Astrocyte of the cerebellum (primary cell): ENCODE measurements at regions not wholly inside any gene's neighbourhood (a gene's known extent, or its start where the extent isn't known, plus 50 kb on each side); places are given as distances from the start of the nearest gene placed in this dataset.

Experiments used
- DNase-seq: peaks from one replicate; pipeline ENCODE4 v3.0.0-alpha.2; 2011; ENCODE audit warnings: low read depth
- H3K4me3 ChIP-seq: 2 replicates; pipeline ENCODE4 v1.5.1; 2011; ENCODE audit warnings: mild to moderate bottlenecking, low read depth, low read length, moderate library complexity
- CTCF ChIP-seq: IDR thresholded peaks from 2 replicates; pipeline ENCODE4 v1.5.1; 2012; ENCODE audit warnings: low read length, low read depth, moderate library complexity, mild to moderate bottlenecking; ENCODE audit errors: missing control alignments
- in situ Hi-C: cut with HindIII; loops from 2 replicates; pipeline ENCODE4 v1.10.0; 2017; ENCODE audit warnings: low sequenced_read_pairs

- H3K4me3 ChIP-seq, result no peak overlapping the region
- TF ChIP-seq CTCF, result no peak
- no peak for DNase-seq
- in situ Hi-C loops, result no loop called here
Measured at GRCh38 chr10:9900751-9901150, 1116.9 kb upstream of the CELF2 start.

DNA sequence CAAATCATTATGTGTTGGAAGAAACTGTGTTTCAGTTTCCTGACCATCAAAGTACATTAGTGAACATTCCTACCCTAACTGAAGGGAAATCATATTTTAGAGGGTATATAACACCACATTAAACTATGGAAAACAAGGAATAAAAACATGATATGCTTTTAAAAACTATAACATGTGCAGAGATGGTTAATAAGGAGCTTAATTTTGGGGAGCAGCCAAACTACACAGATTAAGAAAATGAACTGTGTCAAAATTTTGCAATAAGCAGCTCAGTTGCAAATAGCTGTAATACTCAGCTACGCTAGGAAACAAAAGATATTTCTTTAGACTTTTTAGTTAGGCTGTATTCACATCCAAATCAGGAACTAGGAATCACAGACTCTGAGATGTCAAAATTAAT, 1115.7 kb upstream of the CELF2 start:
- no peak overlapping the region for H3K4me3 ChIP-seq
- no peak for DNase-seq
- in situ Hi-C loops, result no loop called here
- no peak for TF ChIP-seq CTCF

DNA sequence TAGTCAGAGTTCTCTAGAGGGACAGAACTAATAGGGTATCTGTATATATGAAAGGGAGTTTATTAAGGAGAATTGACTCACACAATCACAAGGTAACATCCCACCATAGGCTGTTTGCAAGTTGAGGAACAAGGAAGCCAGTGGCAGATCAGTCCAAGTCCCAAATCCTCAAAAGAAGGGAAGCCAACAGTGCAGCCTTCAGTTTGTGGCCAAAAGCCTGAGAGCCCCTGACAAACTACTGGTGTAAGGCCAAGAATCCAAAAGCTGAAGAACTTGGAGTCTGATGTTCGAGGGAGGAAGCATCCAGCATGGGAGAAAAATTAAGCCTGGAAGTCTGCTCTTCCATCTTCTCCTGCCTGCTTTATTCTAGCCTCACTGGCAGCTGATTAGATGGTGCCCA, 1107.2 kb upstream of the CELF2 start:
- in situ Hi-C loops, result no loop called here
- no peak overlapping the region for H3K4me3 ChIP-seq
- DNase-seq, result no peak
- TF ChIP-seq CTCF, result no peak

GRCh38 chr10:9911488-9911887, 1106.2 kb upstream of the CELF2 start:
- H3K4me3 ChIP-seq, result no peak overlapping the region
- no peak for DNase-seq
- in situ Hi-C loops, result no loop called here
- no peak for TF ChIP-seq CTCF

DNA sequence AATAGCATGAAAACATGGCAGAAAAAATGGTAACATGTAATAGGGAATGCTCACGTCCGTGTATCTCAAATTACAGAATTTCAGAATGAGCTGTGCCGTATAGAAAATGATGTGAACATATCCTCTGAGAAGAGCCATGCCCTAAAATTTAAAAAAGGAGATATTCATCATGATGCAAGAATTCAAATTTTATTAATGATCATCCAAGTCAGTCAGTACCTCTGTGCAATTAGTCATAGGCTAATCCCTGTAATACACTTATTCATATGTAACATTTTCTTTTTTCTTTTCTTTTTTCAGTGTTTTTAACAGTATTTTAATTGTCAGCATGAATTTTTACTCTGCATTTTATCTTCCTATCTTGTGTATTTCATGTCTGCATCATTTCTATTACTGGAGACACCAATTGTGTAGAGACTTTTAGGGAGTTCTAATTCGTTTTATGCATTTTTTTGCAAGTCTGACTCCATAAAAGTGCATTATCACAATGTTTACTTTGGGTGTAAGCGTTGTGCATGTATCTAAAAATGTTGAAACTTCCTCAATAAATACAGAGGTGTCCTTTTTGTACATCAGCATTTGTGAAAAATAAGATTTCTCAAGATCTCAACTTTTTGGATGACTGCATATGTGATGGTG, 1103.7 kb upstream of the CELF2 start:
- TF ChIP-seq CTCF, result no peak
- no peak overlapping the region for H3K4me3 ChIP-seq
- in situ Hi-C loops, result no loop called here
- DNase-seq, result no peak

DNA sequence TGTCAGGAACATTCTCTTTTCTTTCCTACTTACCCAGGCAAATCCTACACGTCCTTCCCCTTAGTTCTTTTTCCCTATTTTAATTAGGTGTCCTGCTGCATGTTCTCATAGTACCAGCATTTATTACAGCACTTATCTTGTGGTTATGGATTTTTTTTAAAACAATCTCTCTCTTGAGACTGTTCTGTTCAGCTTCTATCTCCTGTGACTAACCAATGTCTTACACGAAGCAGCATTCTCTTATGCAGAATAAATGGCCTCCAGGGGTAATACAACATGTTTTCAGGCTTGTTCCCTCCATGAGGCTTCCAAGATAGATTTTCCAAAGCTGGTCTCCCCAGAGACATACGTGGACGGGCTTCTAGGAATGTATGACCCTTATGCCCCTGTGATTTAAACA, 1096.1 kb upstream of the CELF2 start:
- H3K4me3 ChIP-seq, result no peak overlapping the region
- DNase-seq, result no peak
- in situ Hi-C loops, result no loop called here
- TF ChIP-seq CTCF, result no peak
